ENCODE measurements at regions not wholly inside any gene's neighbourhood (a gene's known extent, or its start where the extent isn't known, plus 50 kb on each side); places are given as distances from the start of the nearest gene placed in this dataset.
"Not testable (repeated sequence)": the region's sequence is repeated elsewhere in the genome, so short reads cannot be mapped to it uniquely, and the experiment has no call there.

DNA sequence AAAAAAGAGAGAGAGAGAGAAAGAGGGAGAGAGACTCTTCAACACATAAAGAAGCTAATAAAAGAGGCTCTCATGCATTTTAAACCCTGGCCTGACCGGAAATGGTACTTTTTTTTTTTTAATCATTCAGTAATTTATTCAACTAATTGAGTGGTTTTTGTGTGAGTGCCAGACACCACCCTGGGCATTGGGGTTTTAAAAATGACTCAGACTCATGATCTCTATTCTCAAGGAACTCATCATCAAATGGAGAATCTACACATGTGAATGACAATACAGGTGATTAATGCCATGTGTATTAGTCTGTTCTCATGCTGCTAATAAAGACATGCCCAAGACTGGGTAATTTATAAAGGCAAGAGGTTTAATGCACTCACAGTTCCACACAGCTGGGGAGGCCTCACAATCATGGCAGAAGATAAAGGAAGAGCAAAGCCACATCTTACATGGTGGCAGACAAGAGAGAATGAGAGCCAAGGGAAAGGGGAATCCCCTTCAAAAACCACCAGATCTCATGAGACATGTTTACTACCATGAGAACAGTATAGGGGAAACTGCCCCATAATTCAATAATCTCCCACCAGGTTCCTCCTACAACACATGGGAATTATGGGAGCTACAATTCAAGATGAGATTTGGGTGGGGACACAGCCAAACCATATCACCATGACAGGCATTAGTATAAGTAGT, 158.5 kb upstream of the AUTS2 start:
- DNase-seq: no peak

DNA sequence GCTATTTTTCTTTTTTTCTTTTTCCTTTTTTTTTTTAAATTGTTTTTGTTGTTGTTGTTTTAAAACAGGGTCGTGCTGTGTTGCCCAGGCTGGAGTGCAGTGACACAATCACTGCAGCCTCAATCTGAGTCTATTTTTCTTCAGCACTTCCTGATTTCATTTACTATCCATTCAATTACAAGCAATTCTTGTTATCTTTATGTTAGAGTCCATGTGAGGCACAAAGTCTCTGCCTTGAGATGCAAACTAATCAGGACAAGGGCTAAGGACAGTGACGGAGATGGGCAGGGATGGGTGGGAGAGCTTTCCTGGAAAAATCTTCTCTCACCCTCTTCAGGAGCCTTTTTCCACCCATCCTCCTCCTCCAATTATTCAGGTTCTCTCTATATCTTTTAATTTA, 157.3 kb upstream of the AUTS2 start:
- DNase-seq: no peak

DNA sequence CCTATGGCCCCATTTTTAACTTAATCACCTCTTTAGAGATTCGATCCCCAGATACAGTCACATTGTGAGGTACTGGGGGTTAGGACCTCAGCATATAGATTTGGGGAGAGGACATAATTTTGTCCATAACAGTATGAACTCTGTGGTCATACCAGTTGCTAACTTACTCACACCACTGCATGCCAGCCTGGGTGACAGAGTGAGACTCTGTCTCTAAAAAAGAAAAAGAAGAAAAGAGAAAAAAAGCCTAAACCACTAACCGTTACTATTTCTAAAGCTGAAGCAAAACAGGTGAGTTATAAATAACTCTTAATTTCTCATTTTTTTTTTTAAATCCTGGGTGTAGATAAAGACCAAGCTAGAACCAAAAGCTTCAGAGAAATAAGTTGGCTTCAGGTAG, 155.1 kb upstream of the AUTS2 start:
- DNase-seq: no peak

DNA sequence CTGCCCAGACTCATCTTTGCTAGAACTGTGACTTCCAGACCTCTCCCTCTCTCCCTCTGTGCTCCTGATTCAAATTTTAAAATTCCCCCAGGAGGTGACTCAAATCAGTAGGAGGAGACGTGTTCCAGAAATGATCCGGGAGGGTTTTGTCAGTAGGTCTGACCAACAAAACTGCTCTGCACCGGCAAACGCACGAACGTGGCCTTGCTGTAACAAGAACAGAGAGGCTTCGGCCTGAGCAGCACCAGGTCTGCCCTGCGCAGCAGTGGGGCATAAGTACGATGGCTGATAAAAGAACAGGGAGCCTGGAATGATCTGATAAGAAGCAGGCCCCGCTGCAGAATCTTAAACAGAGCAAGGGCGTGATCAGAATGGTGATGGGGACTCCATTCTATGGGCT, 152.7 kb upstream of the AUTS2 start:
- DNase-seq: no peak

DNA sequence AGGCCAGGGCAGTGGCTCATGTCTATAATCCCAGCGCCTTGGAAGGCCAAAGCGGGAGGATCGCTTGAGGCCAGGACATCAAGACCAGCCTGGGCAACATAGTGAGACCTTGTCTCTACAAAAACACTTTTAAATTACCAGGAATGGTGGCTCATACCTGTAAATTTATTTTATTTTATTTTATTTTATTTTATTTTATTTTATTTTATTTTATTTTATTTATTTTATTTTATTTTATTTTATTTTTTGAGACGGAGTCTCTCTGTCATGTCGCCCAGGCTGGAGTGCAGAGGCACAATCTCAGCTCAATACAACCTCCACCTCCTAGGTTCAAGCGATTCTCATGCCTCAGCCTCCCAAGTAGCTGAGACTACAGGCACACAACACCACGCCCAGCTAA, 152.1 kb upstream of the AUTS2 start:
- DNase-seq: not testable (repeated sequence)

DNA sequence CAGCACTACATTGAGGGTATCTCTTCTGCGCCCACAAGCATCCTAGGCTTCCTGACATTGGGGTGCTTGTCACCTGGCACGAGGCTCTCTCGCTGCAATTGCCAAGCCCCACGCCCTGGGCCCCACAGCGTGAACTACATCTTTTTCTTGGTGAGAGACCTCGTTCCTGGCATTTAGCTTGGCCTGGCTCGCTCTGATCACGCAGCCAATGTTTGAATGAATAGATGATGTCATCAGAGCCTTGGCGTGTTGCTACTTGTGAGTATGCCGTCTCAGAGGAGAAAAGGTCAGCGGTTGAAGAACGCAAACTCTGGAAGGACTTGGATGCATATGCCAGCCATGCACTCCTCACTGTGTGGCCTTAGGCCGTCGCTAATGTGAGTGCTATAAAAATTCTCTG, 150.2 kb upstream of the AUTS2 start:
- peak in 1 of 56 donors; percentile 3 for DNase-seq

DNA sequence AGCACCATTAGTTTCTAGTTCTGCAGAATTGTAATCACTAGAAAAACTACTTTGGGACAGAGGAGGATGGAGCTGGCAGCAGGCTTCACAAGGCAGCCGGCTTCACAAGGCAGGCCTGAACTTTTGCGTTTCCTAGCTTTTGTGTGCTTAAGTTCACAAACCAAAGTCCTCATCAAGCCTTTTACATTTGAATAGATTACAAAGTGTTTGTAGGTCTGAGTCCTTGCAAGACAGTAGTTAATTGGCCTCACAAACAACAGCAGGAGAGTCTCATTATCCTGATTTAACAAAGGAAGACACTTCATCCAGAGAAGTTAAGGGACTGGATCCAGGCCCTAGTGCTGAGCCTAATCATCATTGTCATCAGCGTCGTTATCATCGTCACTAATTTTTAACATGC, 147.8 kb upstream of the AUTS2 start:
- DNase-seq: peak in 1 of 56 donors; percentile 6

DNA sequence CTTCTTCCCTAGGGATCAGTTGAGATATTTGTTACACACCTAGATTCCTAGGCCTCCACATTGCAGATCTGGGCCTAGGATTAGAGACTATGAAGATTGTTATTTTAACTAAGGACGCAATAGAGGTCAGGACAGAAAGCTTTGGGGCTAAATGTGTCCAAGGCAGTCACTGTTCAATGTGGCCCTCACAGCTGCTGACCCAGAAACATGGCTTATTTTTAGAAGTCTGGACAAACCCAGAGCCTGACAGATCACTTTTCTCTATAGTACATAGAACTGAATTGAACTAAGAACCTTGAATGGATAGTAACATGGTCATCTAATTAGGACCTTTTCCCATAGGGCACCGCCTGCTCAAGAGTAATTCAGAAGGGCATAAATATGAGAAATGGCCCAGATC, 146.6 kb upstream of the AUTS2 start:
- no peak for DNase-seq

DNA sequence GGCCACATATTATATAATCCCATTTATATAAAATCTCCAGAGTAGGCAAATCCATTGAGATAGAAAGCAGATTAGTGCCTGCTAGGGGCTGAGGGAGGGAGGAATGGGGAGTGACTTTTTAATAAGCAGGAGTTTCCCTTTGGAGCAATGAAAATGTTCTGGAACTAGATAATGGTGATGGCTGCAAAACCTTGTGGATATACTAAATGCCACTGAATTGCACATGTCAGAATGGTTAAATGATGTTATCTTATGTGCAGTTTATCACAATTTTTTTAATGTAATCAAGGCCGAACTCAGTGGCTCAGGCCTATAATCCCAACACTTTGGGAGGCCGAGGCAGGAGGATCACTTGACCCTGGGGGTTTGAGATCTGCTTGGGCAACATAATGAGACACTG, 145.5 kb upstream of the AUTS2 start:
- no peak for DNase-seq

DNA sequence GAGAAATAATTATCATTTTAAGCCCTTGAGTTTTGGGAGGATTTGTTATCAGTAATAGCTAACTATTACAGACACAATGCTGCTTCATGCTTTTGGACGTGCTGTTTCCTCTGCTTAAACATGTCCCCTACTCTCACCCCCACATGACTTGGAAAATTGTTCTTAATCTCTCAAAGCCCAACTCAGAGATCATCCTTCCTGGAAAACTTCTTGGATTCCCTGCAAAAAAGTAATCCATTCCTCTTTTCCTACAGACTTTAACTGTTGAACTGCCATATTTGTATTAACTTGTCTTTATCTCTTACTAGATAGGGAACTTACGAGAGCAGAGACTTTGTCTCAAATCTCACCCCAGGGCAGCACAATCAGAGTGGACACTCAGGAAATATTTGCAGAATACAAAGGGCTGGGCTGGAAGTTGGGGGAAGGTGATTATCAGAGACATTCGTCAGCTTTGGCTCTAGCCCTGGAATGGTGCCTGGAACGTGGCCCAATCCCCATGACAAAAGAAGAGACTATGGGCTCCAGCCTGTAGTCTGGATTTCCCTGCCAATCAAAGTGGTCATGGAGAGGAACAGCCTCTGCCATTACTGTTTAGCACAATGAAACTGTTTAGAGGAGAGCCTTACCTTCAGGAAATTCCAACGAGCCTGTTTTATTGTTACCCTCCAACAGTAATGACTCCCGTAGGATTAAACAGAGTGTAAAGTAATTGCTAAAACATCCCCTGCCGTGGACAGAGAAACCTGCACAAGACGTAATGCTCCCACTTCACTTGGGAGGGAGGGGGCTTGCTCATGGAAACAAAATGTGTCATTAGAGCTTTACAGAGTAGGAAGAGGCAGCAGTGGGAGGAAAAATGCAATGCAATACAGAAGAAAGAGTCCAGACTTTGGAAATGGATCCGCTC, 140.4 kb upstream of the AUTS2 start:
- DNase-seq: peak in 3 of 56 donors; percentile 1 to 4 (median 2)

DNA sequence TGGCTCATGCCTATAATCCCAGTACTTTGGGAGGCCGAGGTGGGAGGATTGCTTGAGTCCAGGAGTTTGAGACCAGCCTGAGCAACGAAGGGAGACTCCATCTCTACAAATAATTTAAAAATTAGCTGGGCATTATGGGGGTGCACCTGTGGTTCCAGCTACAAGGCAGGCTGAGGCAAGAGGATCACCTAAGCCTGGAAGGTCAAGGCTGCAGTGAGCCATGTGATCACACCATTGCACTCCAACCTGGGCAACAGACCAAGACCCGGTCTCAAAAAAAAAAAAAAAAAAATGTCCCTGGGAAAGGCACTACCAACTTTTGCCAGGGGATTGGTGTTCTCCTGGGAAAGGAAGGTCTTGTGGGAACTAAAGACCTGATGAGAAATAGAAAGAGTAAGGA, 134.2 kb upstream of the AUTS2 start:
- no peak for DNase-seq

DNA sequence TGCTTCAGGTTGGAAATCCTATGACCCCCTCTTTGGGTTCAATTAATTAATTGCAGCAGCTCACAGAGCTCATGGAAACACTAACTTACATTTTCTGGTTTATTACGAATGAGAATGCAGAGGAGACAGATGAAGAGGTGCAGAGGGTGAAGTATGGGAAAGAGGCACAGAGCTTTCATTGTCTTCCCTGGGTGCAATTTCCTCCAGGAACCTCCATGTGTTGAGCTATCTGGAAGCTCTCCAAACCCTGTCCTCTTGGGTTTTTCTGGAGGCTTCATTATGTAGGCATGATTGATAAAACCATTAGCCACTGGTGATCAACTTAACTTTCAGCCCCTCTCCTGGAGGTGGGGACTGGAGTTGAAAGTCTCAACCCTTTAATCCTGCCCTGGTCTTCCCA, 133.0 kb upstream of the AUTS2 start:
- no peak for DNase-seq

DNA sequence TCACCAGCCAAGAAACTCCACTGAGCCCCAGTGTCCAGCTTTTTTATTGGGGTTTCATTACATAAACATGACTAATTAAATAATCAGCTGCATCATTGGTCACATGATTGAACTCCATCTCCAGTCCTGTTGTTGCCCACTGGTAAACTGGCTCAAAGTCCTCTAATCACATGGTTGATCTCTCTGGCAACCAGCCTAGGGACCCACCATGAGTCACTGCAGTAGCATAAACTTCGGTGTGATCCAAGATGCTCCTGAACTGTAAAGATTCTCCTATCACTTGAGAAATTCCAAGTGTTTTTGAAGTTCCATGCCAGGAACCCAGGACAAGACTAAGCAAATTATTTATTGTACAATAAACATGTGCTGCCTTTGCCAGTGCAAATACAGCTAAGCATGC, 130.4 kb upstream of the AUTS2 start:
- no peak for DNase-seq

DNA sequence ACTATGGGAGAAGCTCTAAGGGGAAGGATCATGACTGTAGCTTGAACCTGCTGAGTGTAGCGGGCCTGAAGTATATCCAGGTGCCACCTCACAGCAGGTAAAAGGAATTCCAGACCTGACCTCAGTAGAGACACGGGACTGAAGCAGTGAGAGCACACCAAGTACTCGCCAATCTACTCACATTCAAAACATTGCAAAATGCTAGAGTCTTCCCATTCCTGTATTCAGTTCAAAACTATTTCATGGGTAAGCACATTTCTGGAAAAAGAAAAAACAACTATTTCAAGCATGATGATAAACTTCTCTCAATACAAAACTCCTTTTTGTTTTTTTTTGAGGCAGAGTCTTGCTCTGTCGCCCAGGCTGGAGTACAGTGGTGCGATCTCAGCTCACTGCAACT, 121.9 kb upstream of the AUTS2 start:
- DNase-seq: no peak

DNA sequence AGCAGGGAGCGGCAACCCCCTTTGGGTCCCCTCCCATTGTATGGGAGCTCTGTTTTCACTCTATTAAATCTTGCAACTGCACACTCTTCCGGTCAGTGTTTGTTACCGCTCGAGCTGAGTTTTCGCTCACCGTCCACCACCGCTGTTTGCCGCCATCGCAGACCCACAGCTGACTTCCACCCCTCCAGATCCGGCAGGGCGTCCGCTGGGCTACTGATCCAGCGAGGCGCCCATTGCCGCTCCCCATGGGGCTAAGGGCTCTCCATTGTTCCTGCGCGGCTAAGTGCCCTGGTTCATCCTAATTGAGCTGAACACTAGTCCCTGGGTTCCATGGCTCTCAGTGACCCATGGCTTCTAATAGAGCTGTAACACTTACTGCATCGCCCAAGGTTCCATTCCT, 115.6 kb upstream of the AUTS2 start:
- DNase-seq: no peak

DNA sequence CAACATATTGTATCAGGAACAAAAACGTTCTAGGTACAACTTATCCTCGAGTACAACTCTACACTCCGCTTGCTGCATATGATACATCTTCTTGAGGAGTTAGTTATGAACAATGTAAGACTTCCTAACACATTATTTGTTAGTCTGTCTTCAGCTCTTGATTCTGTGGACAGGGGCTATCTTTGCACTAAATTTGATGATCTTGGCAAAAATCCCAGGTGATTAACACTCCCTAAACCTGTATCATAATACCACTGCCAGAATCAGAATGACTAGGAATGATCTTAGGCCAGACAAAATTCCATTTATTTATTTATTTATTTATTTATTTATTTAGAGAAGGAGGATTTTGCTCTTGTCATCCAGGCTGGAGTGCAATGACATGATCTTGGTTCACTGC, 108.7 kb upstream of the AUTS2 start:
- no peak for DNase-seq

DNA sequence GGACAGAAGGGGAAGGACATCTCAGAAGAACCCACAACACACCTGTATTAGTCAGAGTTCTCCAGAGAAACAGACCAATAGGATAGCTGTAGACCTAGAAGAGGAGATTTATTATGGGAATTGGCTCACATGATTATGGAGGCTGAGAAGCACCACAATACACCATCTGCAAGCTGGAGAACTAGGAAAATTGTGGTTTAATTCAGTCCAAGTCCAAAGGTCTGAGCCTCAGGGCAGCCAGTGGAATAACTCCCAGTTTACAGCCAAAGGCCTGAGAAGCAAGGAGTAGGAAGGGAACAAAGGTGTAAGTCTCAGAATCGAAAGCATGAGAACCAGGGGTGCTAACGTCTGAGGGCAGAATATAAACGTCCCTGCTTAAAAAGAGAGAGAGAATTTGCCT, 99.6 kb upstream of the AUTS2 start:
- no peak for DNase-seq

DNA sequence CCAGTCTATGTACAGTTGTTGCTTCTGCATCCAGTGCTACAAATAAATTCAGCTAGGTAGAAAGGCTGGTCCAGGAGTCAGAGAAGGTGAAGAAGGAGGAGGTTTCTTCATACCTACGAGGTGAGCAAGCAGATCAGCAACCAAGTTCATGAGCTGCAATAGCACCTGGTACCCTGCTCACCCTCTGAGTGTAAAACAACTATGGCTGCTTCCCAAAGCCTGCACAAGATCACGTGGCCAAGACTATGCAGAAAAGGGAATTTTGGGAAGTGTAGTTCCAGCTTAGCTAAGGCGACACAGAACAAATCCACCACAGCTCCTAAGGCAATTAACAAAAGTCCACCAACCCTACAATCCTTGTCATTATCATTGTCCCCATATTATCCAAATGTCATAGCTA, 95.9 kb upstream of the AUTS2 start:
- peak in 2 of 56 donors; percentile 1 for DNase-seq

DNA sequence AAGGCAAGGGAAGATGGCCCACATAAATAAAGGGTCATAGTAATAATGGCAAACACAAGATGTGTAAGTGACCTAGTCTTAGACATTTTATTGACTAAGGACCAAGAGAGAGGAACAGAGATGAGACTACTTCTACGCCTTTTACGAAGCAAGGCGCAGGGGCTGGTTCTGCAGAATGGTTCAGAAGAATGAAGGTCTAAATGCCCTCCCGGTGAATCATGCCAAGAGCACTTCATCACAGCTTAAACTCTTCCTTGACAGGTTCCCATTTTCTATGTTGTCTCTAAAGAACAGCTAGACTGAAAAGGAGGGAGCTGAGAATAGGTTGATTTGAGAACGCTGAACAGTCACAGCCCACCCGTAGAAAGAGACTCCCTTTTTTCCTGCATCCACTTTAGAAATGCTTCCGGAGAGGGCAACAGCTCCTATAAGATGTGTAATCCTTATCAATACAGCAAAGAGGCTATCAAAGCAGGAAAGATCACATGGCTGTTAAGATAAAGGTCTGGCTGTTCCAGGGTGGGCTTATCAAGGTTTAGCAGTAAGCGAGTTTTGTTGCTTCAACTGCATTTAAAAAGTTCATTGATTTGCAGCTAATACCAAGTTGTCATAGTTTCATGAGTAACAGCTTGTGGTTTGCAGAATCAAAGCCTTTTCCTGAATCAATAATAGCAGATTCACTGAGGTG, 93.4 kb upstream of the AUTS2 start:
- DNase-seq: no peak

DNA sequence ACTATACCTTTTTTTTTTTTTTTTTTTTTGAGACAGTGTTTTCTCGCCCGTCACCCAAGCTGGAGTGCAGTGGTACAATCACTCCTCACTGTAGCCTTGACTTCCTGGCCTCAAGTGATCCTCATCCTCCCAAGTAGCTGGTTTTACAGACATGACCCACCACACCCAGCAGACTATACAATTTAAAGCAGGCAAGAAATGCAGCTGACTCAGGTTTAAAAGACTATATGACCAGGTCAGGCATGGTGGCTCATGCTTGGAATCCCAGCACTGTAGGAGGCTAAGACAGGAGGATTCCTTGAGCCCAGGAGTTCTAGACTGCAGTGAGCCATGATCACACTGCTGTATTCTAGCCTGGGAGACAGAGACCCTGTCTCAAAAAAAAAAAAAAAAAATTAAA, 89.5 kb upstream of the AUTS2 start:
- DNase-seq: no peak

DNA sequence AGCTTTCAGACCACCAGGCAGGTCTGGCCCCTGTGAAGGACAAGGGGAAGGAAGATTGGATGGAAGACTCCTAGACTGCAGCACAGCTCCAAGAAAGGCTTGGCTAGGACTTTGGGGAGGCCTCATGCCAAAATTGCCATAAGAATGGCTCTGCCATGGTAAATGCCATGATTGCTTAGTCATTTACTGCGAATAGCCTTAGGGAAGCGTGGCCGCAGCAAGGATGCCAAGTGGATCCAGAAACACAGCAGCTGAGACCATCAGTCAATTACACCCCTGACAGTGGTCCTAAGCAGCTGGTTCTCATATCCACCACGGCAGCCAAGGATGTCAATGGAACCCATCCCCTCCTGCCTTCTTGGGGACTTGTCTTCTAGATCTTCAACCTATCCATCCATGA, 88.2 kb upstream of the AUTS2 start:
- DNase-seq: no peak

DNA sequence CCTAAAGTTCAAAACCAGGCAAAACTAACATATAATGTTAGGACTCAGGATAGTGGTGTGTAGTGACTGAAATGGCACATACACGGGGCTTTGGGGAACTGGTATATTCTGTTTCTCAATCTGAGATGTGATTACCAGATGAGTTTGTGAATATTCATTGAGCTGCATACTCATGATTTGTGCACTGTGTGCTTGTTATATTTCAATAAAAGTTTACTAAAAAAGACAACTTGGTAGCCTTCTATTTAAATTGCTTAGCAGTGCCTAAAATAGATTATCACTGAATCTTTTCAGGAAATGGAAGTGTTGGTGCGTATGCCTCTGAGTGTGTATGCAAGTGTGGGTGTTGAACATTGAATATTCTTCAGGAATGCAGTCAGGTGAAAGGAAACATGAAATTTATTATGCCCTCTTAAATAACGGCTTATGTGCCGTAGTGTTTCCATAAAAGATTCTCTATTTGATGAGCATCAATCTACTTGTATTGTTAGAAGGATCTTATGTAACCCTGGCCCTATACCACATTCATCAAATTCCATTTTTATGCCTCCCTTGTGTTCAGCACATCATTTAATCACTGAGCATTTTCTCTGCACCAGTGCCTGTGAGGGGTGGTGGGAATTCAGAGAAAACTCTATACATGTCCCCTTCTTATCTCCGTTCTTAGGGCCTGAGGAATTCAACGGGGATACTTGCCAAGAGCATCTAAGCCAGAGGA, 82.6 kb upstream of the AUTS2 start:
- DNase-seq: no peak

Measured in amygdala (tissue), 56 donors.